ENCODE measurements at regions not wholly inside any gene's neighbourhood (a gene's known extent, or its start where the extent isn't known, plus 50 kb on each side); places are given as distances from the start of the nearest gene placed in this dataset.

DNA sequence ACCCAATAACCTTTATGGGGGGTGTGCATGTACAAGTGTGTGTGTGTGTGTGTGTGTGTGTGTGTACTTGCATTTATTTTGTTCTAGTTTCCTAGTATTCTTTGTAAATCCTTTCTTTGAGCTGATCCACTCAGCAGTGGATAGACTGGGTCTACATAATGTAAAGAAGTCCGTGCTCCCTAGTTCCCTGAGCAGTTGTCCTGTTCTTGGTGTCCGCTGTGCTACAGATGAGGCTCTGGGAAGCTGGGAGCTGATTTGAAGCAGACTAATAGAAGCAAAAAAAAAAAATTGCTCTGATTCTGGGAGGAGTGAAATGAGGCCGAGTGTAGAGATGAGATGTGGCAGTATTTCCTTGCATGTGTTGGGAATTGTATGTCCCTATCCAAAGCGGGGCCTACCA lies 150.4 kb upstream of the WSCD2 start:
- no peaks in the 10 kb centered on the region for H3K4me1 ChIP-seq (ENCODE audit: insufficient read depth, low read length, poor library complexity, severe bottlenecking)
- DNase-seq (ENCODE audit: low spot score): no peak
- H3K27ac ChIP-seq (ENCODE audit: low read depth, low read length, poor library complexity, severe bottlenecking): no peak overlapping the region
- H3K4me3 ChIP-seq (ENCODE audit: low read depth, low read length, poor library complexity, severe bottlenecking): no peak overlapping the region
- intact Hi-C loops (cut with micrococcal nuclease; ENCODE audit: unreplicated experiment): no loop called here
- no peaks in the 10 kb centered on the region for H3K36me3 ChIP-seq (ENCODE audit: insufficient read depth, low read length)
- no peak overlapping the region for H3K4me2 ChIP-seq (ENCODE audit: low read length)
- H4K20me1 ChIP-seq (ENCODE audit: insufficient read depth, low read length): no peaks in the 10 kb centered on the region
- H3K9me3 ChIP-seq (ENCODE audit: low read length): 0 out of 2 replicates have a peak, but pooled peaks cover 4% of the 10 kb centered on the region
- H2AFZ ChIP-seq (ENCODE audit: low read length): no peak overlapping the region
- H3K79me2 ChIP-seq (ENCODE audit: insufficient read depth, low read depth, low read length): no peaks in the 10 kb centered on the region
- no peak for TF ChIP-seq EZH2phosphoT487 (IDR thresholded peaks at IDR 0.05; ENCODE audit: borderline replicate concordance, low read depth, low read length)
- TF ChIP-seq CTCF (conservative IDR thresholded peaks at IDR 0.05; ENCODE audit: low read length): no peak
- BruUV-seq (replicated peaks): no TSS peak
- CTCF ChIA-PET (ENCODE audit: unreplicated experiment): no interaction called here
- POLR2A ChIA-PET: interaction anchor here (0.7 to 1.0 kb wide), 3 partner anchors 9 to 1821 kb away, joined by 3 to 5 read pairs (median 4); no protein-coding TSS in a partner anchor
- H3K9me2 ChIP-seq (ENCODE audit: insufficient read depth, low read length): no peaks in the 10 kb centered on the region

- Histone ChIP-seq H3K4me3 (ENCODE audit: low read depth, low read length, poor library complexity, severe bottlenecking) (no peak overlapping the region), H3K9me3 (ENCODE audit: low read length) (no peaks in the 10 kb centered on the region), H4K20me1 (ENCODE audit: insufficient read depth, low read length) (no peaks in the 10 kb centered on the region), H3K9me2 (ENCODE audit: insufficient read depth, low read length) (no peaks in the 10 kb centered on the region), H3K79me2 (ENCODE audit: insufficient read depth, low read depth, low read length) (no peaks in the 10 kb centered on the region), H3K36me3 (ENCODE audit: insufficient read depth, low read length) (no peaks in the 10 kb centered on the region), H3K4me1 (ENCODE audit: insufficient read depth, low read length, poor library complexity, severe bottlenecking) (no peaks in the 10 kb centered on the region), H3K27ac (ENCODE audit: low read depth, low read length, poor library complexity, severe bottlenecking) (no peak overlapping the region), H2AFZ (ENCODE audit: low read length) (no peak overlapping the region), H3K4me2 (ENCODE audit: low read length) (no peak overlapping the region)
- TF ChIP-seq EZH2phosphoT487 (IDR thresholded peaks at IDR 0.05; ENCODE audit: borderline replicate concordance, low read depth, low read length) (no peak), CTCF (conservative IDR thresholded peaks at IDR 0.05; ENCODE audit: low read length) (no peak)
- ChIA-PET POLR2A (no interaction called here), CTCF (ENCODE audit: unreplicated experiment) (no interaction called here)
- DNase-seq (ENCODE audit: low spot score): no peak
- no TSS peak for BruUV-seq (replicated peaks)
- intact Hi-C loops (cut with micrococcal nuclease; ENCODE audit: unreplicated experiment): no loop called here
These were observed 145.2 kb upstream of the WSCD2 start for GRCh38 chr12:107983756-107984472.

- POLR2A ChIA-PET: no interaction called here
- intact Hi-C loops (cut with micrococcal nuclease; ENCODE audit: unreplicated experiment): no loop called here
- Histone ChIP-seq H3K9me2 (ENCODE audit: insufficient read depth, low read length) (no peaks in the 10 kb centered on the region), H3K9me3 (ENCODE audit: low read length) (no peaks in the 10 kb centered on the region), H2AFZ (ENCODE audit: low read length) (no peak overlapping the region), H3K36me3 (ENCODE audit: insufficient read depth, low read length) (no peaks in the 10 kb centered on the region), H3K4me1 (ENCODE audit: insufficient read depth, low read length, poor library complexity, severe bottlenecking) (no peaks in the 10 kb centered on the region), H3K27ac (ENCODE audit: low read depth, low read length, poor library complexity, severe bottlenecking) (no peak overlapping the region), H3K4me3 (ENCODE audit: low read depth, low read length, poor library complexity, severe bottlenecking) (no peak overlapping the region), H3K4me2 (ENCODE audit: low read length) (no peak overlapping the region), H4K20me1 (ENCODE audit: insufficient read depth, low read length) (no peaks in the 10 kb centered on the region), H3K79me2 (ENCODE audit: insufficient read depth, low read depth, low read length) (no peaks in the 10 kb centered on the region)
- no peak for DNase-seq (ENCODE audit: low spot score)
- CTCF ChIA-PET (ENCODE audit: unreplicated experiment): no interaction called here
- TF ChIP-seq CTCF (conservative IDR thresholded peaks at IDR 0.05; ENCODE audit: low read length): no peak
- TF ChIP-seq EZH2phosphoT487 (IDR thresholded peaks at IDR 0.05; ENCODE audit: borderline replicate concordance, low read depth, low read length): no peak
- BruUV-seq (replicated peaks): no TSS peak
These were observed 144.1 kb upstream of the WSCD2 start for GRCh38 chr12:107984973-107985372.
